Heart right ventricle (tissue), 16 donors: ENCODE measurements at regions not wholly inside any gene's neighbourhood (a gene's known extent, or its start where the extent isn't known, plus 50 kb on each side); places are given as distances from the start of the nearest gene placed in this dataset.

Experiments used
- ATAC-seq, 8 donors: fragments of 200-7000 bp; cut with Tn5 transposase; one replicate each; pipeline ENCODE4 v1.9.1; 2020; ENCODE audit warnings: mild to moderate bottlenecking in 8 of 8, moderate library complexity in 8 of 8, moderate number of reproducible peaks in 1 of 8
- DNase-seq, 2 donors: peaks; one replicate each; pipeline ENCODE4 v3.0.0-alpha.2; 2020
- H3K27ac ChIP-seq, 10 donors: fragments of 200-600 bp; sonication (generic) in 2 of 10; one replicate each; pipeline versions ENCODE4 v1.5.0 to v1.8.0; 2020 to 2022; ENCODE audit warnings: mild to moderate bottlenecking in 3 of 10
- H3K27me3 ChIP-seq, 7 donors: fragments of 200-600 bp; one replicate each; pipeline ENCODE4 v1.8.0; 2021 to 2022; ENCODE audit warnings: mild to moderate bottlenecking in 2 of 7
- H3K36me3 ChIP-seq, 9 donors: fragments of 200-600 bp; sonication (generic) in 1 of 9; one replicate each; pipeline versions ENCODE4 v1.5.0 to v1.8.0; 2020 to 2022; ENCODE audit warnings: mild to moderate bottlenecking in 2 of 9
- H3K4me1 ChIP-seq, 9 donors: fragments of 200-600 bp; sonication (generic) in 1 of 9; one replicate each; pipeline versions ENCODE4 v1.5.0 to v1.8.0; 2020 to 2022; ENCODE audit warnings: mild to moderate bottlenecking in 4 of 9
- H3K4me3 ChIP-seq, 10 donors: fragments of 200-600 bp; sonication (generic) in 2 of 10; one replicate each; pipeline versions ENCODE4 v1.5.0 to v1.8.0; 2020 to 2022; ENCODE audit warnings: mild to moderate bottlenecking in 7 of 10, moderate library complexity in 2 of 10
- H3K9me3 ChIP-seq, 11 donors: fragments of 200-600 bp in 10 of 11; sonication (generic) in 2 of 11; one replicate each; pipeline versions ENCODE4 v1.5.0 to v1.8.0; 2013 to 2022; ENCODE audit warnings: mild to moderate bottlenecking in 2 of 11, control low read depth in 1 of 11, moderate library complexity in 1 of 11
- CTCF ChIP-seq, 9 donors: fragments of 200-600 bp; sonication (generic) in 2 of 9; IDR thresholded peaks; one replicate each; pipeline versions ENCODE4 v1.5.0 to v1.8.0; 2021 to 2022; ENCODE audit warnings: antibody characterized with exemption in 9 of 9, mild to moderate bottlenecking in 5 of 9, moderate library complexity in 1 of 9
- WGBS, 2 donors: extraction: QIAGEN DNeasy Blood & Tissue Kit; methylation state at CpG; one replicate each; pipeline ENCODE4 v1.1.7; 2013; ENCODE audit warnings: inconsistent platforms in 1 of 2; 5-methylcytosine and 5-hydroxymethylcytosine counted together
- intact Hi-C, 10 donors: fragments of 100-400 bp; cut with DNase I; formaldehyde crosslinking; loops; one replicate each; pipeline versions ENCODE4 v1.11.1 to v1.14.2; 2022
- donor health status: Arrhythmogenic right ventricular cardiomyopathy.
- donor health status: ischemic (EF 13 %, LVEDD 7.1; RV severe dilation, severe dysfunction).
- donor health status: healthy with polysubstance abuse.
- donor health status: DM: no; HTN: yes; CAD: no.
- donor health status: DM: no; HTN: no; CAD: no.
- donor health status: ischemic (EF 25% LVEDD 6.9; RV normal size, moderate dysfunction).
- donor health status: ischemic (EF 25% LVEDD 5.7; RV mildly dilated, moderate dysfunction).
- donor health status: healthy.
- donor health status: DM: yes; HTN: yes; CAD: no.
- donor health status: Ischemic cardiomyopathy.
- donor health status: ischemic (EF 35%, LVEDD 5.7; RV mildly dilated, moderate dysfunction).
- donor health status: nonischemic (EF 11% LVEDD 7.7; RV severe dilation, severe dysfunction).
- donor health status: DM: yes; HTN: yes; CAD: no.
- donor health status: PGD.
- donor health status: ischemic (EF 29% LVEDD 5.4; RV normal size, mild dysfunction).
- donor health status: nonischemic (EF 23%, LVEDD 6.1; RV moderate dilation, normal function).

- TF ChIP-seq CTCF (IDR thresholded peaks at IDR 0.05), result no peak
- no peak overlapping the region for H3K4me3 ChIP-seq
- peaks cover 0 to 10% (median 0%) of the 10 kb centered on the region in 11 donors for H3K9me3 ChIP-seq
- H3K36me3 ChIP-seq, result no peaks in the 10 kb centered on the region
- ATAC-seq, result no peak
- 82 to 90% methylated on average over 2 of the region's 2 CpGs for WGBS, 2 donors
- intact Hi-C loops, result no loop called here
- H3K27me3 ChIP-seq, result no peaks in the 10 kb centered on the region
- no peak for DNase-seq
- H3K27ac ChIP-seq, result no peak overlapping the region
- no peaks in the 10 kb centered on the region for H3K4me1 ChIP-seq
These were observed 216.8 kb upstream of the TRAM1L1 start for GRCh38 chr4:117302226-117302625.

GRCh38 chr4:117311215-117311614, 225.8 kb upstream of the TRAM1L1 start:
- intact Hi-C loops, result no loop called here
- no peak for TF ChIP-seq CTCF (IDR thresholded peaks at IDR 0.05)

GRCh38 chr4:117311989-117312388, 226.6 kb upstream of the TRAM1L1 start:
- DNase-seq (no peak), ATAC-seq (no peak)
- Histone ChIP-seq H3K4me1 (no peaks in the 10 kb centered on the region), H3K4me3 (no peak overlapping the region), H3K36me3 (no peaks in the 10 kb centered on the region), H3K27ac (no peak overlapping the region), H3K9me3 (peaks cover 0 to 14% (median under 1%) of the 10 kb centered on the region in 11 donors), H3K27me3 (no peaks in the 10 kb centered on the region)
- 91 to 92% methylated on average over 3 of the region's 3 CpGs for WGBS, 2 donors
- TF ChIP-seq CTCF (IDR thresholded peaks at IDR 0.05), result no peak
- intact Hi-C loops, result no loop called here

More at GRCh38 chr4:117311215-117311614, 225.8 kb upstream of the TRAM1L1 start:
- H3K4me3 ChIP-seq, result no peak overlapping the region
- no peaks in the 10 kb centered on the region for H3K36me3 ChIP-seq
- no peak overlapping the region for H3K27ac ChIP-seq
- no peaks in the 10 kb centered on the region for H3K4me1 ChIP-seq
- 84 to 86% methylated on average over 2 of the region's 2 CpGs for WGBS, 2 donors
- ATAC-seq (no peak), DNase-seq (no peak)
- no peaks in the 10 kb centered on the region for H3K27me3 ChIP-seq
- H3K9me3 ChIP-seq, result peaks cover 0 to 20% (median 4%) of the 10 kb centered on the region in 11 donors

GRCh38 chr4:117324851-117325491, 239.6 kb upstream of the TRAM1L1 start:
- no peaks in the 10 kb centered on the region for H3K36me3 ChIP-seq
- no peaks in the 10 kb centered on the region for H3K27me3 ChIP-seq
- no peak overlapping the region for H3K4me3 ChIP-seq
- DNase-seq (no peak), ATAC-seq (no peak)
- no peaks in the 10 kb centered on the region for H3K9me3 ChIP-seq
- TF ChIP-seq CTCF (IDR thresholded peaks at IDR 0.05), result no peak
- intact Hi-C loops, result no loop called here
- WGBS, 2 donors, result 92 to 94% methylated on average over 1 of the region's 1 CpG
- no peaks in the 10 kb centered on the region for H3K4me1 ChIP-seq
- H3K27ac ChIP-seq, result no peak overlapping the region
